Keratinocyte (primary cell): ENCODE measurements at regions not wholly inside any gene's neighbourhood (a gene's known extent, or its start where the extent isn't known, plus 50 kb on each side); places are given as distances from the start of the nearest gene placed in this dataset.
"Not testable (repeated sequence)": the region's sequence is repeated elsewhere in the genome, so short reads cannot be mapped to it uniquely, and the experiment has no call there.

Source experiments
- DNase-seq: peaks from one replicate; pipeline ENCODE4 v3.0.0-alpha.2; 2011; ENCODE audit warnings: low read depth, missing footprints, low spot score
- FAIRE-seq: peaks from 2 replicates; lab custom pipeline; 2011; peaks lifted over from hg19 to GRCh38; lab: Jason Lieb, UNC
- H2AFZ ChIP-seq: 2 replicates; pipeline ENCODE4 v1.6.0; 2012; ENCODE audit warnings: low read length, control low read depth, inconsistent platforms; ENCODE audit not compliant: control insufficient read depth
- H3K27ac ChIP-seq: 2 replicates; pipeline ENCODE4 v1.5.1; 2011; ENCODE audit warnings: low read length; ENCODE audit not compliant: control insufficient read depth, insufficient read depth
- H3K27me3 ChIP-seq: 3 replicates; pipeline ENCODE4 v1.6.0; 2011; ENCODE audit warnings: low read length; ENCODE audit not compliant: control insufficient read depth, insufficient read depth; ENCODE audit errors: extremely low read depth
- H3K36me3 ChIP-seq, 2 experiments: 2 replicates in 1 of 2; 3 replicates in 1 of 2; pipeline ENCODE4 v1.5.1; 2011; ENCODE audit warnings: low read length in 2 of 2, mild to moderate bottlenecking in 1 of 2; ENCODE audit not compliant: control insufficient read depth in 2 of 2, insufficient read depth in 2 of 2; ENCODE audit errors: extremely low read depth in 1 of 2
- H3K4me1 ChIP-seq: 3 replicates; pipeline ENCODE4 v1.5.1; 2011; ENCODE audit warnings: low read length; ENCODE audit not compliant: control insufficient read depth, insufficient read depth; ENCODE audit errors: extremely low read depth
- H3K4me2 ChIP-seq: 3 replicates; pipeline ENCODE4 v1.6.0; 2011; ENCODE audit warnings: low read depth, low read length; ENCODE audit not compliant: control insufficient read depth, insufficient read depth; ENCODE audit errors: extremely low read depth
- H3K4me3 ChIP-seq, 3 experiments: fragments of 200-600 bp in 1 of 3; sonication (generic) in 1 of 3; 2 replicates in 2 of 3; 3 replicates in 1 of 3; pipeline ENCODE4 v1.5.1; 2011 to 2016; ENCODE audit warnings: low read length in 3 of 3, mild to moderate bottlenecking in 3 of 3, control low read depth in 2 of 3, inconsistent platforms in 1 of 3, low read depth in 1 of 3, mixed read lengths in 1 of 3, mixed run types in 1 of 3, moderate library complexity in 1 of 3; ENCODE audit not compliant: control insufficient read depth in 2 of 3, insufficient read depth in 2 of 3; ENCODE audit errors: extremely low read depth in 1 of 3
- H3K79me2 ChIP-seq: 2 replicates; pipeline ENCODE4 v1.6.0; 2012; ENCODE audit warnings: low read length; ENCODE audit not compliant: control insufficient read depth, insufficient read depth
- H3K9ac ChIP-seq: 3 replicates; pipeline ENCODE4 v1.6.0; 2011; ENCODE audit warnings: low read length; ENCODE audit not compliant: control insufficient read depth, insufficient read depth; ENCODE audit errors: extremely low read depth
- H3K9me1 ChIP-seq: 3 replicates; pipeline ENCODE4 v1.6.0; 2011; ENCODE audit warnings: low read length; ENCODE audit not compliant: control insufficient read depth, insufficient read depth; ENCODE audit errors: extremely low read depth
- H3K9me3 ChIP-seq: 2 replicates; pipeline ENCODE4 v1.5.1; 2012; ENCODE audit warnings: low read depth, low read length; ENCODE audit not compliant: control insufficient read depth
- H4K20me1 ChIP-seq: 3 replicates; pipeline ENCODE4 v1.6.0; 2011; ENCODE audit warnings: low read length; ENCODE audit not compliant: control insufficient read depth, insufficient read depth; ENCODE audit errors: extremely low read depth
- EZH2 ChIP-seq: IDR thresholded peaks from one replicate; pipeline ENCODE4 v1.6.1; 2012; ENCODE audit warnings: inconsistent platforms, mild to moderate bottlenecking, low read length, moderate library complexity
- dilution Hi-C: fragments of 300-500 bp; cut with MboI; formaldehyde crosslinking; loops from one replicate; pipeline ENCODE4 v1.7.0; 2020; ENCODE audit warnings: low sequenced_read_pairs; ENCODE audit not compliant: extremely low pct_ligation_motif_present
- TF ChIP-seq, protein P1 (sequence below), 3 experiments: IDR thresholded peaks in 1 of 3; conservative IDR thresholded peaks in 1 of 3; optimal IDR thresholded peaks in 1 of 3; 2 replicates in 2 of 3; 3 replicates in 1 of 3; pipeline versions ENCODE3 to v1.5.1; 2011; ENCODE audit warnings: low read length in 3 of 3, mild to moderate bottlenecking in 3 of 3, moderate library complexity in 2 of 3, control low read depth in 1 of 3, inconsistent platforms in 1 of 3; ENCODE audit not compliant: insufficient read depth in 2 of 3; ENCODE audit errors: extremely low read depth in 1 of 3

DNA sequence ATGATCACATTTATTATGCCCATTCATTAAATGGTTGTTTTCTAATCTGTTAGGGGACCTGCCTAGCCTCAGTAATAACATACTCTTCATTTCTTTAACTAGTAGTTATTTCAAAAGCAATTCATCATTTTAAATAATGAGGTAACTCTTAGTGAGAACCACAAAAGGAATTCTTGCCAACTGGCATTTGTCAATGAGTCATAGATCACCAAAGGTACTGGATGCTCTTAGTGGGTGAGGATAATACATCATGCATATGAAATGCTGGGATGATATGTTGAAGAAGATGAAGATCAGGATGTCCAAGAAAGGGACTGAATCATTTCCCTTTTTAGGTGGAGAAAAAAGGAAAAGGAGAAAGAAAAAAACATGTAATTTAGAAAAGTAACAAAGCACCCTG is 826.2 kb upstream of the DDX18 start:
- no peak for TF ChIP-seq EZH2
- no peaks in the 10 kb centered on the region for H3K36me3 ChIP-seq
- no peak overlapping the region for H3K4me2 ChIP-seq
- H3K27me3 ChIP-seq, result no peaks in the 10 kb centered on the region
- no peak overlapping the region for H2AFZ ChIP-seq
- no peak for DNase-seq
- dilution Hi-C loops, result no loop called here
- no peak overlapping the region for H3K4me3 ChIP-seq
- no peaks in the 10 kb centered on the region for H3K79me2 ChIP-seq
- no peaks in the 10 kb centered on the region for H3K9me1 ChIP-seq
- FAIRE-seq, result no peak
- no peak overlapping the region for H3K27ac ChIP-seq
- no peaks in the 10 kb centered on the region for H4K20me1 ChIP-seq
- H3K4me1 ChIP-seq, result no peaks in the 10 kb centered on the region
- H3K9me3 ChIP-seq, result no peaks in the 10 kb centered on the region
- no peak overlapping the region for H3K9ac ChIP-seq

- Histone ChIP-seq H3K27ac (no peak overlapping the region), H3K4me3 (no peak overlapping the region), H2AFZ (no peak overlapping the region), H3K9me3 (no peaks in the 10 kb centered on the region), H3K9ac (no peak overlapping the region), H4K20me1 (no peaks in the 10 kb centered on the region), H3K9me1 (no peaks in the 10 kb centered on the region), H3K4me1 (no peaks in the 10 kb centered on the region), H3K27me3 (no peaks in the 10 kb centered on the region), H3K79me2 (no peaks in the 10 kb centered on the region), H3K4me2 (no peak overlapping the region), H3K36me3 (no peaks in the 10 kb centered on the region)
- dilution Hi-C loops, result no loop called here
- TF ChIP-seq, protein P1, sequence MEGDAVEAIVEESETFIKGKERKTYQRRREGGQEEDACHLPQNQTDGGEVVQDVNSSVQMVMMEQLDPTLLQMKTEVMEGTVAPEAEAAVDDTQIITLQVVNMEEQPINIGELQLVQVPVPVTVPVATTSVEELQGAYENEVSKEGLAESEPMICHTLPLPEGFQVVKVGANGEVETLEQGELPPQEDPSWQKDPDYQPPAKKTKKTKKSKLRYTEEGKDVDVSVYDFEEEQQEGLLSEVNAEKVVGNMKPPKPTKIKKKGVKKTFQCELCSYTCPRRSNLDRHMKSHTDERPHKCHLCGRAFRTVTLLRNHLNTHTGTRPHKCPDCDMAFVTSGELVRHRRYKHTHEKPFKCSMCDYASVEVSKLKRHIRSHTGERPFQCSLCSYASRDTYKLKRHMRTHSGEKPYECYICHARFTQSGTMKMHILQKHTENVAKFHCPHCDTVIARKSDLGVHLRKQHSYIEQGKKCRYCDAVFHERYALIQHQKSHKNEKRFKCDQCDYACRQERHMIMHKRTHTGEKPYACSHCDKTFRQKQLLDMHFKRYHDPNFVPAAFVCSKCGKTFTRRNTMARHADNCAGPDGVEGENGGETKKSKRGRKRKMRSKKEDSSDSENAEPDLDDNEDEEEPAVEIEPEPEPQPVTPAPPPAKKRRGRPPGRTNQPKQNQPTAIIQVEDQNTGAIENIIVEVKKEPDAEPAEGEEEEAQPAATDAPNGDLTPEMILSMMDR (optimal IDR thresholded peaks at IDR 0.05 in 1 of 3, IDR thresholded peaks at IDR 0.05 in 1 of 3, conservative IDR thresholded peaks at IDR 0.05 in 1 of 3; ENCODE audit: extremely low read depth in 1 of 3, insufficient read depth in 2 of 3, low read length in 3 of 3), result no peak
- TF ChIP-seq EZH2, result no peak
- FAIRE-seq, result no peak
- no peak for DNase-seq
Measured at GRCh38 chr2:117019357-117019756, 795.1 kb upstream of the DDX18 start.

- TF ChIP-seq EZH2, result no peak
- TF ChIP-seq, protein P1 (optimal IDR thresholded peaks at IDR 0.05 in 1 of 3, IDR thresholded peaks at IDR 0.05 in 1 of 3, conservative IDR thresholded peaks at IDR 0.05 in 1 of 3; ENCODE audit: extremely low read depth in 1 of 3, insufficient read depth in 2 of 3, low read length in 3 of 3), result no peak
- no peaks in the 10 kb centered on the region for H3K27me3 ChIP-seq
- dilution Hi-C loops, result no loop called here
- no peaks in the 10 kb centered on the region for H3K9me1 ChIP-seq
- no peak overlapping the region for H3K9ac ChIP-seq
- H3K79me2 ChIP-seq, result no peaks in the 10 kb centered on the region
- no peak overlapping the region for H3K4me3 ChIP-seq
- H3K9me3 ChIP-seq, result no peaks in the 10 kb centered on the region
- H3K36me3 ChIP-seq, result no peaks in the 10 kb centered on the region
- no peaks in the 10 kb centered on the region for H3K4me1 ChIP-seq
- no peak for DNase-seq
- H3K4me2 ChIP-seq, result no peak overlapping the region
- H2AFZ ChIP-seq, result no peak overlapping the region
- no peak for FAIRE-seq
- no peak overlapping the region for H3K27ac ChIP-seq
- H4K20me1 ChIP-seq, result no peaks in the 10 kb centered on the region
Measured at GRCh38 chr2:117027646-117028045, 786.8 kb upstream of the DDX18 start.

- dilution Hi-C loops, H3K9me3 ChIP-seq, H3K27ac ChIP-seq, H3K9me1 ChIP-seq, H3K79me2 ChIP-seq, H3K9ac ChIP-seq, H3K36me3 ChIP-seq, H3K27me3 ChIP-seq, H2AFZ ChIP-seq, H3K4me3 ChIP-seq, H3K4me2 ChIP-seq, FAIRE-seq, H4K20me1 ChIP-seq, H3K4me1 ChIP-seq, DNase-seq: not testable (repeated sequence)
Measured at GRCh38 chr2:117028708-117029107, 785.8 kb upstream of the DDX18 start.
